ELF-1 (cell line): ENCODE measurements at regions not wholly inside any gene's neighbourhood (a gene's known extent, or its start where the extent isn't known, plus 50 kb on each side); places are given as distances from the start of the nearest gene placed in this dataset.
A peak's percentile ranks its signal among the peaks of the same experiment; 100 is the strongest.
"Not testable (repeated sequence)": the region's sequence is repeated elsewhere in the genome, so short reads cannot be mapped to it uniquely, and the experiment has no call there.

ENCODE experiments used
- DNase-seq: peaks from one replicate; pipeline ENCODE4 v3.0.0-alpha.2; 2016; ENCODE audit warnings: low read depth, low spot score

DNA sequence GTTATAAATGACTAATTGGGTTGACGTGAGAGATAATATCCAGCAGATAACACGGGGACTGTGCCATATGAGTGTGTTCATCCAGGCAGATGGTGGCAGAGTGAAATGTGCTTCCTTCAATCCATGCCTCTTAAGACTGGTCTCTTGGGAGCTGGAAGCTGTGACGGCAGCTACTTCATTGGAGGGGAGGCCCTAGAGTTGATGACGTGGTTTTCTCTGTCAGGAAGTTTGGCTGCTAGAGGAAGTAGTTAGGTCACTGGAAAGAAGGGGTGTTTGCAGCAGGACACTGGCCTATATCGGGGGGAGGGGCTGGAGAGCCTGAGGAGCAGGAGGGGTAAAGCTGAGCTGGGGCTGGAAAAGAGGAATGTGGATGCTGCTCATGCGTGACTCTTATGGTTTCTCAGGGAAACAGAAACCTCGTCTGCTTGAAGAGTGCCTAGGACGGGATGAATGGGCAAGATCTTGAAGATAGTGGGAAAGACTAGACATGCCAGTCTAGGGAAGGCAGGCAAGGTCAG, 3051.6 kb downstream of the RPIA start:
- not testable (repeated sequence) for DNase-seq

GRCh38 chr2:91743910-91744309, 3052.4 kb downstream of the RPIA start:
- DNase-seq = not testable (repeated sequence)

GRCh38 chr2:91744700-91745141, 3053.2 kb downstream of the RPIA start:
- peak; percentile 75 for DNase-seq

- peak; percentile 40 for DNase-seq
Observed at GRCh38 chr2:91748902-91749301, 3057.4 kb downstream of the RPIA start.

- DNase-seq = not testable (repeated sequence)
Observed at GRCh38 chr2:91749665-91750064, 3058.2 kb downstream of the RPIA start.

DNA sequence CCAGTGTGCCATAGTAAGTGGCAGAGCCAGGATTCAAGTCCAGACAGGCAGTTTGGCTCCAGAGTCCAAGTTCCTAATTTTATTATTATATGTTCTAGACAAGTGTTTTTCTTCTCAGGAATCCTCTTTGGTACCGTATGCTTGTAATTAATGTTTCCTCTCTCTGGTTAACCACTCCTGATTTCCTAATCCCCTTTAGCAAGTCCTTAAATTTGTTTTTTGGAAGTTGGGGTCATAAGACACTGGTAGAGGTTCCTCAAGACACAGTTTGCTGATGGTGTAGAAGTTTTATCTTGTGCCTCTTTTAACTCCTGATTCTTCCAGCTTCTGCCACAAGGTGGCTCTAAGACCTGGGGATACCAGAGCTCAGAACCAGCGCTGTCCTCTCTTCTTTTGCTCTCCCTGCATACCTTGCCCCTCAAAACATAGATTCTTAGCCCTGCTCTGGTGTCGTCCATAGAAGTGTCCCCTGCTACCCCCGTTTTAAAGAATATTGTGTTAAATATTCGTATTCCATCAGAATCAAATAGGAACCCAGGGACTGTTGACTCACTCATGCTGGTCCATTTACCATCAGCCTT, 3068.0 kb downstream of the RPIA start:
- DNase-seq = not testable (repeated sequence)

DNA sequence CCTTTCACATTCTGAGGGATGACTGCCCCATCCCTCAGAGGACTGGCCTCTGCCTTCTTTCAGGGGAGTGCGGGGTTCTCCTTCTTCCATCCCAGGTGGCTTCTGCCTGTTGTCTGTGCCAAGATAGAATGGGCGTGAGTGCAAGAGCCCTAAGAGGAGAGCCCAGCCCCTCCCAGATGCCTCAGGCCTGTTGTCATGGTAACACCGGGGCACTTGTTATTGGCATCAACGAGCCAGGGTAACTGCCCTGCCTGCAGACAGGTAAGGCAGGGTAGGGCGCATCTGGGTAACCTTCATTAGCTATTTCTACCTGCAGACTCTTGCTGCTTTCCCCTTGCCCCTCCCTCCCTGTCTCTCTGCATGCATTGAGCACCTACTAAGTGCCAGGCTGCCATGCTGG, 3069.2 kb downstream of the RPIA start:
- DNase-seq = not testable (repeated sequence)

- DNase-seq = not testable (repeated sequence)
Observed at GRCh38 chr2:91762312-91762711, 3070.8 kb downstream of the RPIA start.

DNA sequence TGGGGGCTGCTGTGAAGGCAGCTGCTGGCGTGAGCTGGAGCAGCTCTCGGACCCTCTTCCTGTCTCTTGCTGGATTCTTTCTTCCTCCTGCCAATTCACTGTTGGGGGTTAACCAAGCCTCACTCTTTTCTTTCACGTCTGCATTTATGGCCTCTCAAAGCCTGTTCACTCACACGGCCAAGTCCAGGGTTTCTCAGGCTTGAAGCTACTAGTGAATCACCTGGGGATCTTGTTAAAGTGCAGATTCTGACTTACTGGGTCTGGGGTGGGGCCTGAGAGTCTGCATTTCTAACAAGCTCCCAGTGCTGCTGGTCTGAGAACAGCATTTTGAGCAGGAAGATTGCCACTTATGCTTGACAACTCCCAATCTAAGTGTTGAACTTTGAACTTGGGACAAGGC, 3072.2 kb downstream of the RPIA start:
- DNase-seq = not testable (repeated sequence)

DNA sequence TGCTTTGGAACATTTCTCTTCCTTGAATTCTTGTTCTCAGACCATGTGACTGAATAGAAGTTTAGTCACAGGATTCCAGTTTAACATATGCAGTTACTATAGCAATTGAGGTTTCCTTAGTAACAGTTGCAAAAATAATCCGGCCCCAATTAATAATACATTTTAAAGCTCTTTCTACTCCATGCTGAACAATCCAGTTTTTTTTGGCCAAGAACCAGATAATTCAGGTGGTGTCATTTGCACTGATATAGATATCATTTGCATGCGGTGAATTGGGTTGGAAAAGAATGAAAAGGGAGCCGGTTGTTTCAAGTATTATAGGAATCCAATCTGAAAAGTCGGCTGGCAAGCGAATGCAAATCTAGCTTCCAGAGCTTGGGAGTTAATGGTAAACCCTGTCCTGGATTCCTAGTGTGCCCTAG, 3073.1 kb downstream of the RPIA start:
- not testable (repeated sequence) for DNase-seq

- DNase-seq = not testable (repeated sequence)
Observed at GRCh38 chr2:91765018-91765754, 3073.7 kb downstream of the RPIA start.

DNA sequence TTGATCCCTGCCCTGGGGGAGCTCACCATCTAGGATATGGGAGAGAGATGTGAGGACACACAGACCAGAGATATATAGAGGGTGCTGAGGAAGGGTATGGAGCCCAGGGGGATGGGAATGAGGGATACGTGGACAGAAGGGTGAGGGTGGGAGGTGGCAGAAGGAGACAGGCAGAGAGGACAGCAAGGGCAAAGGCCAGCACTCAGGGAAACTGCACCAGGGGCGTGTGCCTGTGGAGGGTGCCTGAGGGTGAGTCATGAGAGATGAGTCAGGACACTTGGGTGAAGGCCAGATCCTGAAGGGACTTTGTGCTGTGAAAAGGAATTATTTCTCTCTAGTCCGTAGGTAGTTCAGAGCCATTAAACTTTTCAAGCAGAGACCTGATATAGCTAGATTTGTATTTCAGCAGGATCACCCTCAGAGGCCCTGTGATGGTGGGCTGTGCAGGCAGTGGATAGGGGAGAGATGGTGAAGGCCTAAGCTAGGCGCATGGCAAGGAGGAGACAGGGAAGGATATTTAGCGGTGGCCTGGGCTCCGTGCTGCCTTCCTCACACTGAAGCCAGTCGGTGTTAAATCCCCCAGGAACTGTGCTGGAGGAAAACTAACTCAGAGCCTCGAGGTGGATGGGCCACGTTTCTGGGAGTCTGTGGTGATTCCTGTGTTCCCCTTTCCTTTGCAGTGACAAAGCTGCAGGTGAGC, 3075.0 kb downstream of the RPIA start:
- peak; percentile 28 for DNase-seq

DNA sequence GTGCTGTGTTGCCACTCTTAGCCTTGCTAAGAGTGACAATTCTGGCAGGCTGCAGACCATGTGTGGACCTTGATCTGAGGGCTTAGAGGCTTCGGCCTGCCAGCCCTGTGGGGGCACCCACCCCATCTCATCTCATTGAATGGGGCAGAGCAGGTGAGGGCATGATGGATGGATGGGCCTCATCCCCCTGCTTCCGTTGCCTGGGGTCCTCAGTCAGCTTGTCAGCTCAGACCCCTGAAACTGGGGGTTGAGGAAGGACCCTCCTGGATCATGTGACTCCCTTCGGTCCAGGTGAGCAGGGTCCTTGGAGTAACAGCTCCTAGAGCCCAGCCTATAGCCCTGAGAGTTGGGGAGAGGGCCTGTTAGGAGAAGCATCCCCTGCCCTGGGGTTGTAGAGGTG, 3076.8 kb downstream of the RPIA start:
- DNase-seq = not testable (repeated sequence)

DNA sequence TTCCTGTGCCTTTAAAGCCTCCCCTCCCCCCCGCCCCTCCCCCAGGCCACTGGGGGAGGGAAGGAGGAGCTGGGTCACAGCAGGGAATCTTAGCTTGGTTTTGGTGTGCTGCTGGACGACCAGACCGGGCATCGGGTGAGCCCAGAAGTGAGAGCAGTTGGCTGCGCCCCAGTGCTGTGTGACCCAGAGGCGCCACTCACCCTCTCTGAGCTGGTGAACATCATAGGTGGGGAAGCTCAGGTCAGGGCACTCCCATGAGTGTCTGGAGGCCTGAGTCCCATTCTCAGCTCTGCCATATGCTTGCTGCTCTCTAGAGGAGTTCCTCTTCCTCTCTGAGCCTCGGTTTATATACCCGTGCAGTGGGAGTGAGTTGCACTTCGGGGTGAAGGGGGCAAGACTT, 3077.5 kb downstream of the RPIA start:
- DNase-seq = not testable (repeated sequence)

GRCh38 chr2:91770046-91770575, 3078.6 kb downstream of the RPIA start:
- not testable (repeated sequence) for DNase-seq

GRCh38 chr2:91771604-91772003, 3080.1 kb downstream of the RPIA start:
- not testable (repeated sequence) for DNase-seq

DNA sequence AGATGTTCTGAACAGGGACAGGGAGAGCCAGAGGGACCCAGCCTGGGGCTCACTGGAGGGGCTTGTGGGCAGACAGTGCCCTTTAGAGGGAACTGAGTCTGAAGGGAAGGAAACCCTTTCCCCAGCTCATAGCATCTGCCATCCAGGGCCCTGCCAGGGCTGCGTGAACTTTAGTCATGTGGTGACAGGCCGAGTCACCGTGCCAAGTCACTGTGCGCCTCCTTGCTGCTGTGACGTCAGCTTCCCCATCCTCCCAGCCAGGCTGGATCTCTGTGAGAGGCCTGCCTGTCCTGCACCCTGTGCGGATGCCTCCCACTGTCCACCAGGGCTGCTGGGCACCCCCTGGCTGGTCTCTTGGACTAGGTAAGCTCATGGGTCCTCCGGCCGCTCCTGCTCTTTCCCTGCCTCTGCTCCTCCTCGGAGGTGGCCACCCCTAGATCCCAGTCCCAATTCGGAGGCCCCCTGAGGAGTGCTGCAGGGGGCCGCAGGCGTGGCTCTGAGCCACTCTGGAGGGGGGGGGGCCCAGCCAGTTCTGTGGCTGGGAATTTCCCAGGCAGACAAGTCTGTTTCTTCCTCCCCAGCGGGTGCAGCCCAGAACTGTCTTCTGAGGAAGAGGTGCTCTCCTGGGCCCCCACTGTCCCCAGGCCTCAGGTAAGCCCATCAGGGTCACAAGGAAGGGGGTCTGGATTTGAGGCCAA, 3080.9 kb downstream of the RPIA start:
- DNase-seq = not testable (repeated sequence)

- DNase-seq = not testable (repeated sequence)
Observed at GRCh38 chr2:91773810-91774209, 3082.3 kb downstream of the RPIA start.

GRCh38 chr2:91775193-91775592, 3083.7 kb downstream of the RPIA start:
- DNase-seq = not testable (repeated sequence)

DNA sequence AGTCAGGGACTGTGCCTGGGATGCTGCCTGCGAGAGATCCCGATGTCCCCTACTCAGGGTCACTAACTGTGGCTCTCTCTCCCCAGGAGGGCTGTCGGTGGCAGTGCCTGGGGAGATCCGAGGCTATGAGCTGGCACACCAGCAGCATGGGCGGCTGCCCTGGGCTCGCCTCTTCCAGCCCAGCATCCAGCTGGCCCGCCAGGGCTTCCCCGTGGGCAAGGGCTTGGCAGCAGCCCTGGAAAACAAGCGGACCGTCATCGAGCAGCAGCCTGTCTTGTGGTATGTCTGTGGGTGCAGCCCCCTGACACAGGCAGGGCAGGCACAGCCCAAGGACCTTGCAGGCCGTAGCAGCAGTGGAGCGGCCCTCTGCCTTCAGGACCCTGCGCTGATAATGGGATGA, 3088.9 kb downstream of the RPIA start:
- not testable (repeated sequence) for DNase-seq

GRCh38 chr2:91809391-91809790, 3061.8 kb upstream of the TEKT4 start:
- DNase-seq = not testable (repeated sequence)
